ENCODE measurements at regions not wholly inside any gene's neighbourhood (a gene's known extent, or its start where the extent isn't known, plus 50 kb on each side); places are given as distances from the start of the nearest gene placed in this dataset.
"Not testable (repeated sequence)": the region's sequence is repeated elsewhere in the genome, so short reads cannot be mapped to it uniquely, and the experiment has no call there.

DNA sequence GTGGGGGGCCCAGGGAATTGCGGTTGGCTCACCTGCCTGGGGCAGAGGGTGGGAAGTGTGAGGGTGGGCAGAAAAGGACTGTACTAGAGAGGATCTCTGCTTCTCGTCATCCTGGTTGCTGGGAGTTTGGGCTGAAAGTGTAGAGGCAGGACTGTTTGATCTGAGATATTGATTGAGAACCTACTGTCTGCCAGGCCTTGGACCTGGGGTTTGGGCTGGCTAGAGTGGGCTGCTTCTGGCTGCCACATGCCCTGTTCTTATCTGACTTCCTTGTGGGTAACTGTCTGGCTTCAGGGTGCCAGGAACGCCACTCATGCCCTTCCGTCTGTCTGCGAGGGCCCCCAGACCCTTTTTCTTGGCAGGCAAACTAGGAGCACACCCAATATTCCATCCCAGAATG is 200.9 kb downstream of the FOXD2 start:
- no peak for DNase-seq

DNA sequence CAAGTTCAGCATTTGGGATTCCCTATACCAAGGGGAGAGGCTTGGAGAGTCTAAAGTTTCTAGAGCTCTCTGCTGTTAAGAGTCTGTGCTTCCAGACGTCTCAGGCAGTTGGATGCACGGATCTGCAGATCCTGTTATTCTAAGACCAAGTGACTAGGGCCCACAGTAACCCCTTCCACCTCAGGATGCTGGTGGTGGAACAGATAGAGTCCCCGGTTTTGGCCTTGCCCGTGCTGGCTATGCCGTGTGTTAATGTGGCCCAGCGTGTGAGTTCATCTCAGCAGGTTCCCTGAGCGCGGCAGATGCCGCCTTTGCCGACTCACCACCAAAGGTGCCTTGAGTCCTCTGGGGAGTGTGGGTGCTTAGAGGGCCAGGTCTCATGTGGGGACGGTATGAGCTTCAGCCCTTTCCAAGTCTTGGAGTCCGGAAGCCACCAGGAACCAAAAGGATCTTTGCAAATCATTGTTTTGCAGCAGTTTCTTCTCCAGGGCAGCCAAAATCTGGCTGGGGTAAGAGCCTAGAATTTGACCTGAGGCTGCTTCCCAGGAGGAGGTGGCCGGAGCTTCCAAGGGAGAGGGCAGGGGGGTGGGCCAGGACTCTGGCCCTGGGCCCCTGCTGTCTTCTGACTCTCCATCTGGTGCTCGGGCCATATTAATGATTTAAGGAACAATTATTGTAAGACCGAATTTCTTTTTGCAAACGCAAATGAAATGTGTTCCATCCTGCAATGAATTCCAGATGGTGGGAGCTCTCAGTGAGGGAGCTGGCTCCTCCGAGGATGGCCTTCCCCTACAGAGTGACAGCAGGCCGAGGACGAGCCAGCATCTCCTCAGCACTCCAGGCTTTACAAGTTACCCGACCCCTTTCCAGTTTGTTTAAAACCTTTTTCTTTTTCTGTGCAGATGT is 205.7 kb downstream of the FOXD2 start:
- no peak for DNase-seq

DNA sequence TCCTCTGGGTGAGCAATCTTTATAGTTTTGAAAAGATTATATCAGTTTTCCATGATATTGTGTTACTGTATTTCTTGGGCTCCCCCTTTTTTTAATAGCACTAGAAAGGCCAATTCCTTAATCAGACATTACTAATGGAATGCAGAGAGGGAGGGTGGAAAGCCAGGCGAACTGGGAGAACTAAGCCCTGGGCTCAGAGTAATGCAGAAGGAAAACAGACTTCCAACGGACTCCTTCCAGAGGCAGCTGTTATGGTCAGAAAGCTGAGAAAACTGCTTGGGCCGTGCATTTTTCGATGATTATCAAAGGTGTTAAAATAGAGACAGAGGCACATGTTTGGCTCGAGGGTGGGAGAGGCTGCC is 206.3 kb downstream of the FOXD2 start:
- no peak for DNase-seq

DNA sequence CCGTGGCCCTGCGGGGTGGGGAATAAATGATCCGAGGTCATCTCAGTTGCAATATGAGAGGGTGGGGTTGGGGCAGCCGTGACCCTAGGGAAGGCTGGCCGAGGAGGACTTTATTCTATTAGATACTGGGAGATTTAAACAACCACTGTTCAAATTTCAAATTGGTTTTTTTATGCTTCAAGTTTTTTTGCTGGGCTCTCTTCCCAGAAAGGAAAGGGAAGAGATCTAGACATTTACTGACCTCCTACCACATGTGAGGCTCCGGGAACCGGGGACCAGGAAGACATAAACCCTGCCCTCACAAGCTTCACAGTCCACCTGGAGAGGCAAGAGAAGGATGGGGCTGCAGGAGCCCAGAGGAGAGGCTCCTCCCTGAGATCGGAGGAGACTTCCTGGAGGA is 207.3 kb downstream of the FOXD2 start:
- DNase-seq: no peak

DNA sequence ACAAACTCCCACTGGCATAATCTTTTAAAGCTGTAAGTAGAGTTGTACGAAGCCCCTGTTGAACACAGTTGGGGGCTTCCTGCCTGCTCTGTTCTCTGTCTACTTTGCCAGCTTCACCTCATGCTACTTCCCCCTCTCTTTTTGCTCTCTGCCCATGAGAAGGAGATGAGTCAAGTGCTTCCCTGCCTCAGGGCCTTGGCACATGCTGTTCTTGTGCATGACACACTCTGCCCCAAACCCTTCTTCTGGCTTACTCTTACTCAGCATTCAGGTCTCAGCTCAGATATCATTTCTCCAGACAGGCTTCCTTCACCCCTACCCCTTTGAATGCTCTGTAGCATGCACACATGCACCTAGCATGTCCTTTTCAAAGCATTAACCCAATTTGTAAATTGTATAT is 208.8 kb downstream of the FOXD2 start:
- DNase-seq: no peak

DNA sequence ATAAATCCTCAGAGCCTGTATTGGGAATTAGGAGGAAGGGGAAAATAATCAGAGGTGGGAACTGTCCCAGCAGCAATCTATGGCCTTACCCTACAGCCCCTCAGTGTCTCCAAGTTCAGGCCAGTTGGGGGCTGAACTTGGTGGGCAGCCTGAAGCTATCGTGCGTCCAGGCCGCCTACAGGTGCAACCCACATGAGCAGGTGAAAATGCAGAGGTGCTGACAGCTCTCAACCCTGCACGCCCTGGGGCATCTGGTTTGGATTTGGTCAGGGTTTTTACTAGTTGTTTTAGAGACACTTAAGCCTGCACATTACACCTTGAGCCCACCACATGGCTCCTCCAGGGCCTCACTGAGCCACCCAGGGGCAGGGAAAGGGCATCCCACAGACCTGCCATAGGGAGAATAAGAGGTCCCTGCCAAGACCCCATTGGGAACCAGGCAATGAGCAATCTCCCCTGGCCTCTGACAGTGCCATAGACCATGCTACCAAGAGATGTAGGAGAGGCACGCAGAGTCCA is 209.5 kb downstream of the FOXD2 start:
- DNase-seq: no peak

DNA sequence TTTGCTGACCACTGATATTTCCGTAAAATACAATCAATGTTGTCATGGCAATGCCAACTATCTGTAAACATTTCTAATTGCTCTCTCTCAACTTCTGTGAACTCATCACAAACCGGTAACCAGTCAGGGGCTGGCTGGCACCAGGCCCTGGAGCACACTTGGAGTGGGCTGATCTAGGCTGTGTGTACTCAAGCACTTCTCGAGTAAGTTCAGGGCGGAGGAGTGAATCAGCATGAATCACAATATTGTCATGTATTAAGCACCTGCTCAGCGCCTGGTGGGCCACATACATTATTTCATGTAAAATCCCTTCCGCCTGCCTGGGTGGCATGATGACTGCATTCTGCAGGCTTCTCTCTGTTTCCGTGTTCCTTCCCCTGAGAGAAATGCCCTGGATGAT is 212.4 kb downstream of the FOXD2 start:
- no peak for DNase-seq

DNA sequence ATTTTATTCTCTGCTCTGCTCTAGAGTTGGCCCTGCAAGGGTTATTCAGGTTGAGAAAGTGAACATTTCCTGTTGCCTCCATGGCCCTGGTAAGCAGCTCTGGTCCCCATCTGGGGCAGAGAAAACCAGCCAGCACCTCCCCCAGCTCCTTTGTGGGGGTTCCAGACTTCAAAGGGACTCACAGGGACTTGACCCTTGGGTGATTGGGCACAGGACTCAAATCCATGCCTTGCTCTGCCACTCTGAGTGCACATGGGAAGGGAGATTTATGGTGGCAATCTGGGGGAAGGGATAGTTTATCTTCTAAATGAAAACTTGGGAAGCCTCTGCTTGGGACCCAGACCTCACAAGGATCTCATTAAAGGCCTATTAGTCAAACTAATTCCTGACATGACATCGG is 212.8 kb downstream of the FOXD2 start:
- no peak for DNase-seq

DNA sequence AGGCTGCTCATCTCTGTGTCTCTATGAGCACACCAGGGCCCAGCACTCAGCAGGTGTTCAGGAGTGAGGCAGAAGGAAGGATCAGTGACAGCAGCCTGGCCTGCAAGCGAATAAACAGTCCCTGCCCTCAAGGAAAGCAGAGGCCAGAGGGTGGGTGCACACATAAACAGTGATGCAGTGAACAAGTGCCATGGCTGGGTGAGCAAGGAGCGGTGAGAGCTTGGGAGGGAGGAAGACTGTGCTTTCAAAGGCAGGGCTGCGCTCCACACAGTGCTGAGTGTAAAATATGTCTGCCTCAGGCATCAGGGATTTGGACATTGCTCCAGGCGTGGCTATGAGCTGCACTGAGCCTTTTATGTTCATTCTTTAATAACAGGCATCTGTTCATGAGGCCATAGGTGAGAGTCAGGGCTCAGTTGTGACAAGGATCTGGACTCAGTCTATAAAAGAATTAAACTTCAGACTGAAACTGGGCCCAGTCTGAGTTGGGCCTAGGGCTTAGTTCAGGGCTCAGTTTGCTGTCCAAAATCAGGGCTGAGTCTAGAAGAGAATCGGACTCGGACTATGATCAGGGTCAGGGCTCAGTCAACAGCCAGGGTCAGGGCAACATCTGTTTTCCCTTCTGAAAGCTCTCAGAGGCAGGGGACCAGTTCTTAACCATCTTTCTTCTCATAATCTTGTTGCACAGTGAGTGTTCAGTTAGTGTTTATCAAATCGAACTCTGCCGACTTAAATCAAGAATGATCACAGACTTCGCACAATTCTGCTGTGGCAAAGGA is 213.7 kb downstream of the FOXD2 start:
- no peak for DNase-seq

DNA sequence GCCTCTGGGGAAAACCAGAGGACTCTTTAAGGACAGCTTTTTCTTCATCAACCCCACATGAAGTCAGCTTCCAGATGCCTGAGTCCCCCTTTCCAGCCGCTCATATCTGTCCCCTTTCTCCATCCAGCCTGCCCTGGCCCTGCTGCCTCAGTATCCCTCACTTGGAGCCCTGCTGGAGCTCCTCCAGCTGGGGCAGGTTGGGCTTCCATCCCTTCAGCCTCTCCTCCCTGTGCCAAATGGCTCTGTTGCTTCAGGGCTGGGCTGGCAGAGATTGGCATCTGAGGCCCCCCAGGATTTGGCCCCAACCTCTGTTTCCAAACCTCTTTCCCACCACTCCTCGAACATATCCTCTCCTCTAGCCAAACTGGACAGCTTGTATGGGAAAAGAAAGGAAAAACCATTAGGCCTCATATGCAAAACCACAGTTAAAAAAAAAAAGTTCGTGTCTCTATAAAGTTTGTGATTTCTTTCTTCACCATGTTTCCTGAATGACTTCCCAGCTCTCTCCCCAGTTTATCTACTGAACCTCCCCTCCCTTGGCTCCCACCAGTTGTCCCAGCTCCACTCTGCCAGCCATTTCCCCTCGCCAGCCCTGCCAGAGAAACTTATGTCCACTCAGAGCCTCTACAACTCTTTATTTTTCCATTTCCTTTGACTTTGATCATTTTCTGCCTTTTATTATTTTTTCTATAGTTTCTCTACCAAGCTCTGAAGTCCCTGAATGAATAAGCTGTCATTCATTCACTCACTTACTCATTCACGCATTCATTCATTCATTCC is 217.9 kb downstream of the FOXD2 start:
- DNase-seq: no peak

DNA sequence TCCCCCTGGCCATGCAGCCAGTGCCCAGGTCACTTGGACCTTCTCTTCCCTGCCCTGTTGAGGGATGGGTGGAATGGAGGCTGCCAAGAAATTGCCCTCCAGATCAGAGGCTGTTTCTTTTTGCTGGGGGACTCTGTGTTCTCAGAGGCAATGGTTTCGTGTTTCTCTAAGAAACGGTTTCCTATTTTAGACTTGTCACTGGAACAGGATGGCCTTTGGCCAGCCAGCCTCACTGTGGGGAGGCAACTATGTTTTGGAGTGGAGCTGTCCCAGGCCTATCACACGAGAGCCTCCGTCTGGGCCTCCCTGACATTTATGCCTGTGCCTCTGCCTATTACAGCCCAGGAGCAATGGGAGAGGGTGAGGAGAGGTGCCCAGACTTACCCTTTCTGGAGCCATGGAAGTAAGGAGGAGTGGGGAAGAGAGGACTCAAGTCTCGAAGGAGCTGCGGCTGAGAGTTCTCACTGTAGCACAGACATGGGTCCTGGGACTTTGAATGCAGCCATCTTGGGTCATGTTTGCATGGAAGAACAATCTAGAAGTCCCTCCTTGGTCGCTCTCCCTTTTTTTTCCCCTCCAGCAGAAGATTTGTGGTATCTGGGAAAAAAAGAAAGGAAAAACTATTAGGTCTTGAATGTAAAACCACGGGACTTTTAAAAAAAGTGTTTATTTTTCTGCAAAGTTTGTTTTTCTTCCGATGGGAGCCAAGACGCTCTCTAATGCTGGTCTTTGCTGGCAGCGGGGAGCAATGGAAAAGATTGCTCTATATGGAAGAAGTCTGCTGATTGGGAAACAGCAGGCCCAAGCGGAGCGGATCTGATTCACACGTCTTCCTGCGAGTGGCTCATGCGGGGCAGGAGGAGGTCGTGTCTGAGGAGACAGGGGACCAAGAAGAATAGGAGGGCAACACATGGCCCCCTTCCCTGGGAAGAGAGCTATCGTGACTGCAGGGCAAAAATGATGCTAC is 219.2 kb downstream of the FOXD2 start:
- DNase-seq: no peak

DNA sequence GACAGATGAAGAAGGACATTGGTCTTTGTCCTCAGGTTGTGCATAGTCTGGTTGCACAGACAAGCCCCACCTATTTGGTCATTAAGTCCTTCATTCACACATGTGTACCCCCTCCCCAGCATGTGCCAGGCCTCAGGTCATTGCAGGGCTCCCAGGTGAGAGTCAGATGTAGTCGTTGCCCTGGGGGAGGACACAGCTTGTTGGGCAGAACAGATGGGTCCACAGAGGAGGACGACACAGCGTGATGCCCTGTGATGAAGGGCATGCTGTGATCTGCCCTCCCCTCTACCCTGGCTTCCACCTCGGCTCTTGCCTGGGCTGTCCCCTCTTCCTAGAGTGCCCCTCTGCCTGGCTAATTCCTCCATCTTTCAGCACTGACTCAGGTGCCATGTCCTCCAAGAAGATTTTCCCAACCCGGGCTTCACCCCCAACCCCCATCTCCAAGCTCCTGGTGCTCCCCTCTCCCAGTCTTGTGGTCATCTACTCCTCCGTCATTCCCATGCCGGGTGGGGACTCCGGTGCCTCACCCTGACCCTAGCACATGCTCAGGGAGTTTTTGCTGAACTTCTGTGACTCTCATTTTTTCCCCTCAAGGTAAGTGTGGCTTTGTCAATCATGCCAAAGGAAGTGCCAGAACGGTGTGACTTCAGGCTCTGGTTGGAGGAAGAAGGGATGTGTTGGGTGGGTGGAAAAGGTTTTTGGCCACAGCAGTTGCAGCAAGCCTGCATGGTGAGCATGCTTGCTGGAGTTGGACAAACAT is 220.5 kb downstream of the FOXD2 start:
- no peak for DNase-seq

DNA sequence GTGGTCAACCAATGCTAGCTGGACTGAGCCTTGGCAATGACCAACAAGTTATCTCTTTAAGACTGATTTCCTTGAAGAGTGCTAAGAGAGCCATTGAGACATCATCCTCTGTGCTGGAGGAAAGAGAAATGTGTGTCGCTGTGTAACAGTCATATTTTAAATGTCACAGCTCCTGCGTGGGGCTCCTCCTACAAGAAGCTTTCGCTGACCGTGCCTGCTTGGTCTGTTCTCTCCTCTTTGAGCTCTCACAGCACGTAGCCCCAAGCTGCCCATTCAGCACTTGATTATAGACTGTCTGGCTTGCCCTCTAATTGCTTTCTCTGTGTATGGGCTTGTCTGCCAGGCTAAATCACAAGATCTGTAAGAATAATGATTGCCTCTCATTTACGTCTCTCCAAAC is 221.3 kb downstream of the FOXD2 start:
- no peak for DNase-seq

DNA sequence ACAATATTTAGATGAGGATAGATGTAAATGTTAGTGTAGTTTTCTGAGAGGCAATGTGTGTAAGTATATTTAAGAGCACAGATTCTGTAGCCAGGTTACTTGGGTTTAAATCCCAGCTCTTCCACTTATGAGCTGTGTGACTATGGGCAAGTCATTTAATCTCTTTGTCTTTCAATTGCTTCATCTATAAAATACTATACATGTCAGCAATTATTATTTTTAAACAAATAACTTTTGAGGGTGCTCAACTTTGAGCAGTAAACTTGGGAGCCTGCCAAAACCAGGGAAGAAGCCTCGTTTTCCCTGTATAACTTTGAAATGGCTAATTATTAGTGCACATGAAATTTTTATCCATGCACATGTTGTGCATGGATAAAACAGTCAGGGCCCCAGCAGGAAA is 222.8 kb downstream of the FOXD2 start:
- no peak for DNase-seq

DNA sequence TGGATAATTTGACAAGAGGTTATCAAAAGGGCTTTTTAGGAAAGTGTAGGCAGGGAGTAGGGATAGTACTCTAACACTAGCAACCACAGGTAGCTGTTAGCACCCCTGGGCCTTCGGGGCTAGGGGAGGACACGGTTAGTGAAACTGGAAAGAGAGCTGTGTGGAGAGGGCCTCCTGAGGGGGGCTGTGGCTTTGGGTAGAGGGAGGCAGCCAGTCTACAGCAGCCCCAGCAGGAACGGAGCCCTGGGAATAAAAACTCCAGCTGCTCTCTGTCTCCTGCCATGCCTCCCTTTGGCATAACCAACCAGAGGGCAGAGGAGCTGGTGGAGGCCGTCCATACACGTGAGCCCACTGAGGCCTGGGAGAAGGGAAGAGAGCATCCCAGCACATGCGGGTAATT is 223.2 kb downstream of the FOXD2 start:
- DNase-seq: no peak

DNA sequence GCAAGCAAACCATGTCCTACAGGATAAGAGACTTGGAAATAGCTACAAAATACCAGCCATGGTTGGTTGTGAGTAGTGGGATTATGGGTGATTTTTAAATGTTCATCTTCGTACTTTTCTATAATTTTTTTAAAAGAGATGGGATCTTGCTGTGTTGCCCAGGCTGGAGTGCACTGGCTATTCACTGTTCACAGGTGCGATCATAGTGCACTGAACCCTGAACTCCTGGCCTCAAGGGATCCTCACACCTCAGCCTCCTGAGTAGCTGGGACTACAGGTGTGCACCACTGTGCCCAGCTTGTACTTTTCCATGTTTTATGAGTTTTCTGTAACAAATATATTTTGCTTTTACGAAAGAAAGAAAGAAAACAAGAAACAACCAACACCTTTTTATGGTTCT is 224.2 kb downstream of the FOXD2 start:
- no peak for DNase-seq

DNA sequence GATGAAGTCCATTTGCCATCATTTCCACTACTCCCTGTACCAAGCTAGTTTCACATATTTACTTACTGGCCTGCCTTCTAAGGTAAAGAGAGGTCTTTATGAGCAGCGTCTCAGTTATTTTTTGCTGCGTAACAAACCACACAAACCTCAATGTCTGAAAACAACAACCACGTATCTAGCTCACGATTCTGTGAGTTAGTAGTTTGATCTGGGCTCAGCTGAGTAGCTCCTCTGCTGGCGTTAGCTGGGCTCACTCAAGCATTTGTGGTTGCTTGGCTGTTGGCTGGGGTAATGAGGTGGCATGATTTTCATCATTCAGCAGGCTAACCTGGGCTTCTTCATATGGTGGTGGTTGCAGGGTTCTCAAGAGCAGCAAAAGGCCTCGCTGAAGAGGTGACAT is 225.4 kb downstream of the FOXD2 start:
- DNase-seq: no peak

DNA sequence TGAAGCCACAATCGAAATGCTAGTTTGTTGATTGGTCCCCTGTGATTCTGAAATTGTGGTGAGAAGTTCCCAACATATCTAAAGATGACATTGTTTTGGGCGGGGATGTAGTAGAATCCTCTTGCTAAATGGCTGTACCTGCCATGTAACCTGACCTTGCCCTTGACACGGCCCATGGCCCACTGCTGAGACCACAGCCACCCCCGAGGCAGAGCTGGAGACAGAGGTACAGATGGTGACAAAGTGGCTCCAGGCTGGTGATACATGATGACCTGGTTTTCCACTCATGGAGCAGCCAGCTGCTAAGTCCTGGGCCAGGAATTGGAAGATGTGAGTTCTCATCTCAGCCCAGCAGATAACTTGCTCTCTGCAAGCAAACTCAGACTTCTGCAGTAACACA is 226.5 kb downstream of the FOXD2 start:
- peak; percentile 10 for DNase-seq

DNA sequence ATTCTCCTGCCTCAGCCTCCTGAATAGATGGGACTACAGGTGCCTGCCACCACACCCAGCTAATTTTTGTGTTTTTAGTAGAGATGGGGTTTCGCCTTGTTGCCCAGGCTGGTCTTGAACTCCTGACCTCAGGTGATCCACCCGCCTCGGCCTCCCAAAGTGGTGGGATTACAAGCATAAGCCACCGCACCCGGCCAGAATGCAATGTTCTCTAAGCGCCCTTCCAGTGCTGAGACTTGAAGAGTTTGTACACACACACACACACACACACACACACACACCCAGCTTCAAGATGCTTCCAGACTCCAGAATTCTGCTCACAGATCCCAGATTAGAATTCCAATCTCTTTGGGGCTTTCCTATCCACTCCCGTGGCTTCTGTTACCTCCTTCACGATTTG is 227.1 kb downstream of the FOXD2 start:
- DNase-seq: not testable (repeated sequence)

DNA sequence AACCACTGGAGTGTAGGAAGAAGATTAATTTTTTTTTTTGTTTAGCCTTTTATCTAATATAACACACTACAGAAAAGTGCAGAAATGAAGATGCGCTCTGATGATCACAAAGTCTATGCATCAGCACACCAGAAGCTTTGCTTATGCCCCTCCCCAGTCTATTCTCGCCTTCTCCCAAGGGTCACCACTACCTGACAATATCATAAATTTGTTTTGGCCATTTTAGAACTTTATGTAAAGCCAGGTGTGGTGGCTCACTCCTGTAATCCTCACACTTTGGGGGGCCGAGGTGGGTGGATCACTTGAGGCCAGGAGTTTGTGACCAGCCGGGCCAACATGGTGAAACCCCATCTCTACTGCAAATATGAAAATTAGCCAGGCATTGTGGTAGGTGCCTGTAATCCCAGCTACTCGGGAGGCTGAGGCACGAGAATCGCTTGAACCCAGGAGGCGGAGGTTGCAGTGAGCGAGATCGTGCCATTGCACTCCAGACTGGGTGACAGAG is 231.3 kb downstream of the FOXD2 start:
- DNase-seq: no peak

DNA sequence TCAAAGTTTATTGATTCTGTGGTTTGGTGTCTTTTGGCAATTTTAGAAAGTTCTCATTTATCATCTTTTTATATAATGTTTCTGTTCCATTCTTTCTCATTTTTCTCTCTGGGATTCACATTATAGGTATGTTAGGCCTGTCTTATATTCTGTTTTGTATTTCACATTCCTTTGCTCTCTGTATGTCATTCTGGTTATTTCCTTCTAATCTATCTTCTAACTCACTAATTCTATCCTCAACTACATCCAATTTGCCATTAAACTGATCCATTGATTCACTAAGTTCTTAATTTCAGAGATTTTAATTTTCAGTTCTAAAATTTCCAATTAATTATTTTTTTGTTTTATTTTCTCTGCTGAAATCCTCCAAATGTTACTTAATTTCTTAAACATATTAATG is 234.8 kb downstream of the FOXD2 start:
- DNase-seq: no peak
